Activated T-cell treated with anti-CD3 and anti-CD28 coated beads, Interleukin-2, amount 50 U/mL, for 72 hours (primary cell): ENCODE measurements at regions not wholly inside any gene's neighbourhood (a gene's known extent, or its start where the extent isn't known, plus 50 kb on each side); places are given as distances from the start of the nearest gene placed in this dataset.

Experiments used
- ATAC-seq, 2 donors: fragments of 150-1000 bp; cut with Tn5 transposase; replicated peaks in 1 of 2; 2 replicates each; pipeline ENCODE4 v1.10.0; 2021; ENCODE audit warnings: moderate library complexity in 2 of 2, mild to moderate bottlenecking in 1 of 2
- DNase-seq, 2 donors: peaks; one replicate each; pipeline ENCODE4 v3.0.0; 2021 to 2022; ENCODE audit warnings: mixed read lengths in 1 of 2
- H3K27ac Mint-ChIP-seq: one replicate; pipeline ENCODE4 v1.8.0; 2022; ENCODE audit warnings: mild to moderate bottlenecking, moderate library complexity, mixed read lengths
- H3K27me3 Mint-ChIP-seq: one replicate; pipeline ENCODE4 v1.8.0; 2022; ENCODE audit warnings: low read depth, mixed read lengths
- H3K36me3 Mint-ChIP-seq, 2 donors: one replicate each; pipeline ENCODE4 v1.8.0; 2022; ENCODE audit warnings: mixed read lengths in 2 of 2, mild to moderate bottlenecking in 1 of 2; ENCODE audit not compliant: insufficient read depth in 2 of 2
- H3K4me1 Mint-ChIP-seq: one replicate; pipeline ENCODE4 v1.8.0; 2022; ENCODE audit warnings: low read depth, mixed read lengths
- H3K4me3 Mint-ChIP-seq, 2 donors: one replicate each; pipeline ENCODE4 v1.8.0; 2022; ENCODE audit warnings: mild to moderate bottlenecking in 2 of 2, mixed read lengths in 2 of 2, moderate library complexity in 2 of 2
- H3K9me3 Mint-ChIP-seq, 2 donors: one replicate each; pipeline ENCODE4 v1.8.0; 2022; ENCODE audit warnings: mixed read lengths in 2 of 2

- Mint-ChIP-seq H3K27me3 (no peaks in the 10 kb centered on the region), H3K36me3 (no peaks in the 10 kb centered on the region), H3K4me1 (no peaks in the 10 kb centered on the region), H3K4me3 (no peak overlapping the region), H3K27ac (no peak overlapping the region), H3K9me3 (peaks cover 0 to 4% of the 10 kb centered on the region in 2 donors)
- no peak for ATAC-seq
- no peak for DNase-seq
Measured at GRCh38 chr21:22115746-22116145, 1117.5 kb downstream of the NCAM2 start.

GRCh38 chr21:22120616-22121266, 1122.5 kb downstream of the NCAM2 start:
- Mint-ChIP-seq H3K27ac (no peak overlapping the region), H3K9me3 (peaks cover 0 to 4% of the 10 kb centered on the region in 2 donors), H3K36me3 (no peaks in the 10 kb centered on the region), H3K4me1 (no peaks in the 10 kb centered on the region), H3K4me3 (no peak overlapping the region), H3K27me3 (no peaks in the 10 kb centered on the region)
- no peak for ATAC-seq
- no peak for DNase-seq

- Mint-ChIP-seq H3K27me3 (no peaks in the 10 kb centered on the region), H3K4me1 (no peaks in the 10 kb centered on the region), H3K9me3 (peaks cover 0 to 2% of the 10 kb centered on the region in 2 donors), H3K36me3 (no peaks in the 10 kb centered on the region), H3K27ac (no peak overlapping the region), H3K4me3 (no peak overlapping the region)
- ATAC-seq: no peak
- DNase-seq: no peak
Measured at GRCh38 chr21:22125581-22125980, 1127.4 kb downstream of the NCAM2 start.

GRCh38 chr21:22128671-22129070, 1130.5 kb downstream of the NCAM2 start:
- Mint-ChIP-seq H3K4me3 (no peak overlapping the region), H3K4me1 (no peaks in the 10 kb centered on the region), H3K36me3 (no peaks in the 10 kb centered on the region), H3K27ac (no peak overlapping the region), H3K9me3 (peaks cover 0 to 2% of the 10 kb centered on the region in 2 donors), H3K27me3 (no peaks in the 10 kb centered on the region)
- ATAC-seq: no peak
- no peak for DNase-seq

GRCh38 chr21:22132358-22133071, 1134.3 kb downstream of the NCAM2 start:
- Mint-ChIP-seq H3K27ac (no peak overlapping the region), H3K36me3 (no peaks in the 10 kb centered on the region)
- no peak for ATAC-seq

GRCh38 chr21:22136740-22137139, 1138.5 kb downstream of the NCAM2 start:
- Mint-ChIP-seq H3K9me3 (peaks cover 0 to 4% of the 10 kb centered on the region in 2 donors), H3K4me3 (no peak overlapping the region), H3K4me1 (no peaks in the 10 kb centered on the region), H3K36me3 (no peaks in the 10 kb centered on the region), H3K27ac (no peak overlapping the region), H3K27me3 (no peaks in the 10 kb centered on the region)
- no peak for ATAC-seq
- no peak for DNase-seq

More at GRCh38 chr21:22132358-22133071, 1134.3 kb downstream of the NCAM2 start:
- H3K9me3 Mint-ChIP-seq: peaks cover 0 to 4% of the 10 kb centered on the region in 2 donors
- H3K4me3 Mint-ChIP-seq: no peak overlapping the region
- H3K4me1 Mint-ChIP-seq: no peaks in the 10 kb centered on the region
- H3K27me3 Mint-ChIP-seq: no peaks in the 10 kb centered on the region
- no peak for DNase-seq

- no peak overlapping the region for H3K27ac Mint-ChIP-seq
- ATAC-seq (no peak), DNase-seq (no peak)
- no peaks in the 10 kb centered on the region for H3K4me1 Mint-ChIP-seq
- H3K36me3 Mint-ChIP-seq: no peaks in the 10 kb centered on the region
- peaks cover 0 to 4% of the 10 kb centered on the region in 2 donors for H3K9me3 Mint-ChIP-seq
- H3K27me3 Mint-ChIP-seq: no peaks in the 10 kb centered on the region
- no peak overlapping the region for H3K4me3 Mint-ChIP-seq
Measured at GRCh38 chr21:22138297-22139016, 1140.2 kb downstream of the NCAM2 start.

GRCh38 chr21:22145545-22145944, 1147.3 kb downstream of the NCAM2 start:
- no peak overlapping the region for H3K27ac Mint-ChIP-seq
- DNase-seq (no peak), ATAC-seq (no peak)
- no peaks in the 10 kb centered on the region for H3K4me1 Mint-ChIP-seq
- H3K4me3 Mint-ChIP-seq: no peak overlapping the region
- peaks cover 5 to 6% of the 10 kb centered on the region in 2 donors for H3K9me3 Mint-ChIP-seq
- peaks cover 0 to 4% of the 10 kb centered on the region in 2 donors for H3K36me3 Mint-ChIP-seq
- H3K27me3 Mint-ChIP-seq: no peaks in the 10 kb centered on the region

GRCh38 chr21:22154579-22155274, 1156.5 kb downstream of the NCAM2 start:
- ATAC-seq: no peak
- no peaks in the 10 kb centered on the region for H3K27me3 Mint-ChIP-seq
- H3K27ac Mint-ChIP-seq: no peak overlapping the region
- H3K9me3 Mint-ChIP-seq: peaks cover 2 to 4% of the 10 kb centered on the region in 2 donors
- no peak overlapping the region for H3K4me3 Mint-ChIP-seq
- no peaks in the 10 kb centered on the region for H3K36me3 Mint-ChIP-seq
- no peaks in the 10 kb centered on the region for H3K4me1 Mint-ChIP-seq
- no peak for DNase-seq

- no peaks in the 10 kb centered on the region for H3K4me1 Mint-ChIP-seq
- DNase-seq (no peak), ATAC-seq (no peak)
- H3K36me3 Mint-ChIP-seq: no peaks in the 10 kb centered on the region
- no peak overlapping the region for H3K27ac Mint-ChIP-seq
- no peak overlapping the region for H3K4me3 Mint-ChIP-seq
- no peaks in the 10 kb centered on the region for H3K27me3 Mint-ChIP-seq
- H3K9me3 Mint-ChIP-seq: peaks cover 2% of the 10 kb centered on the region in 2 donors
Measured at GRCh38 chr21:22164912-22165311, 1166.7 kb downstream of the NCAM2 start.

GRCh38 chr21:22174746-22175145, 1176.5 kb downstream of the NCAM2 start:
- no peak for DNase-seq
- no peak overlapping the region for H3K27ac Mint-ChIP-seq
- H3K9me3 Mint-ChIP-seq: peaks cover 7 to 11% of the 10 kb centered on the region in 2 donors
- no peaks in the 10 kb centered on the region for H3K4me1 Mint-ChIP-seq
- H3K4me3 Mint-ChIP-seq: no peak overlapping the region
- H3K36me3 Mint-ChIP-seq: peaks cover 0 to 2% of the 10 kb centered on the region in 2 donors
- H3K27me3 Mint-ChIP-seq: no peaks in the 10 kb centered on the region
- no peak for ATAC-seq

GRCh38 chr21:22189278-22189677, 1191.1 kb downstream of the NCAM2 start:
- no peak for ATAC-seq
- no peak overlapping the region for H3K4me3 Mint-ChIP-seq

GRCh38 chr21:22191581-22191980, 1193.4 kb downstream of the NCAM2 start:
- Mint-ChIP-seq H3K9me3 (peaks cover 0 to 3% of the 10 kb centered on the region in 2 donors), H3K36me3 (no peaks in the 10 kb centered on the region), H3K4me1 (no peaks in the 10 kb centered on the region), H3K4me3 (no peak overlapping the region), H3K27me3 (no peaks in the 10 kb centered on the region), H3K27ac (no peak overlapping the region)
- ATAC-seq: no peak
- DNase-seq: no peak

More at GRCh38 chr21:22189278-22189677, 1191.1 kb downstream of the NCAM2 start:
- Mint-ChIP-seq H3K36me3 (no peaks in the 10 kb centered on the region), H3K4me1 (no peaks in the 10 kb centered on the region), H3K27ac (no peak overlapping the region), H3K27me3 (no peaks in the 10 kb centered on the region), H3K9me3 (peaks cover 0 to 3% of the 10 kb centered on the region in 2 donors)
- no peak for DNase-seq
